Stimulated activated CD8-positive, alpha-beta memory T cell treated with anti-CD3 and anti-CD28 coated beads, Interleukin-4, amount 100 ng/mL, for 4 hours (primary cell): ENCODE measurements at regions not wholly inside any gene's neighbourhood (a gene's known extent, or its start where the extent isn't known, plus 50 kb on each side); places are given as distances from the start of the nearest gene placed in this dataset.

ENCODE experiments used
- DNase-seq, 2 donors: peaks; one replicate each; pipeline ENCODE4 v3.0.0-alpha.2; 2020; ENCODE audit warnings: low read depth in 2 of 2, low spot score in 1 of 2

- DNase-seq, result no peak
Measured at GRCh38 chr3:7897655-7898054, 604.0 kb upstream of the LMCD1 start.

DNA sequence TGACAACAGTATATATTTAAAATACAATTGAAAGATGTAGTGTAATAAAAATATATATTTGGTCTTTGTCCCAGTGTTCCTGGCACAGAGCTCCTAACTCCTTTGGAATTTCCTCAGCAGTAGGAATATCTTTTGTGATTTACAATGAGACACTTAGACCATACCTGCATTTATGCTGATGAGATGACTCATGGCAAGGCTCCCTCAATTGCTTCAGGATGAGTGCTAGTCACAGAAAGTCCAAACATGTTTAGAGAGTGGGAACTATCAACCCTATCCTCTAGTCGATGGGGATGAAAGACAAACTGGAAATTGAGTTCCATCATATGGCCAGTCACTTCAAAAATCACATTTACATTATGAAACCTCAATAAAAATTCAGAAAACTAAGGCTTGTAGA lies 588.3 kb upstream of the LMCD1 start:
- DNase-seq, result no peak

GRCh38 chr3:7915356-7915755 lies 586.3 kb upstream of the LMCD1 start:
- DNase-seq, result no peak

GRCh38 chr3:7917443-7918151 lies 584.0 kb upstream of the LMCD1 start:
- no peak for DNase-seq

- no peak for DNase-seq
Measured at GRCh38 chr3:7920211-7920610, 581.4 kb upstream of the LMCD1 start.

- DNase-seq, result no peak
Measured at GRCh38 chr3:7924228-7924627, 577.4 kb upstream of the LMCD1 start.

GRCh38 chr3:7927015-7927414 lies 574.6 kb upstream of the LMCD1 start:
- no peak for DNase-seq

DNA sequence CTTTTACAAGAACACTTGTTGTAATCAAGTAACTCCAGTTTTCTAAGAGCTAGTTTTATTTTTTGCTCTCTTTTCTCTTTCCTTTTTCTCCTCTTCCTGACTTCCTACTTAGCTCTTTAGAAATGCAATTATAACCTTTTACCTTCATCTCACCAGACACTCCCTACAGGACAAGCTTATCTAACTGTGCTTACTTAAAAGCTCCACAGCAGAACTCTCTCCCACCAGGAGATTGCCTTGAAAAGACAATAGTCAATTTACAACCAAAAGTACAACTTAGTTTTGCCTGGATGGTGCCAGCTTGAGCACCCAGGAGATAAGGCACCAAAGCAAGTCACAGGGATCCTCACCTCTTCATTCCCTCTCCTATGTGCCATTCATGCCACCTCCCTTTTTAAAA lies 573.8 kb upstream of the LMCD1 start:
- no peak for DNase-seq

DNA sequence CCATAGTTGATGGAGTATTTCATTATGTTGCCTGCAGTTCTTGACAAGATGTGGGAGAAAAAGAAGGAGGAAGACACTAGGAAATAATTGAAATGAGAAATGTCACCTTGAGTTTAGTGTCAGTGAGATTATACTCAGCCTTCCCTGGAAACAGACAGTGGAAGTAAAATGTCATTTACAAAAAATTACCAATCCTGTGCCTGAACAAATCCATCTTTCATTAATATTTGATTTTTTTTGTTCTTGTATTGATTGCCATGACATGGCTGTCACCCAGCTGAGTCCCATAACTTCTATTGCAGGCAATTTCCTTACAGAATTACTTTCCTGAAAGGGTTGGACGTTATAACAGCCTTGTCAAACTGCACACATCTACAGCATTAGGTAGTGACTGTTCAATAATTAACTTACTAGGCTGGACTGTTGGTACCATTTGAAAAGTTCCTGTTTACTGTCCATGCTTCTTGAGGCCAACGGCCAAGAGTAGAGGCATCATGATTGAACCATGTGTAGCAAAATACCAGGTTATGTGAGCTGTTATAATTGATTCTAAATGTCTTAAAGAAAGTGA lies 572.2 kb upstream of the LMCD1 start:
- no peak for DNase-seq

- DNase-seq, result no peak
Measured at GRCh38 chr3:7934362-7934761, 567.3 kb upstream of the LMCD1 start.

DNA sequence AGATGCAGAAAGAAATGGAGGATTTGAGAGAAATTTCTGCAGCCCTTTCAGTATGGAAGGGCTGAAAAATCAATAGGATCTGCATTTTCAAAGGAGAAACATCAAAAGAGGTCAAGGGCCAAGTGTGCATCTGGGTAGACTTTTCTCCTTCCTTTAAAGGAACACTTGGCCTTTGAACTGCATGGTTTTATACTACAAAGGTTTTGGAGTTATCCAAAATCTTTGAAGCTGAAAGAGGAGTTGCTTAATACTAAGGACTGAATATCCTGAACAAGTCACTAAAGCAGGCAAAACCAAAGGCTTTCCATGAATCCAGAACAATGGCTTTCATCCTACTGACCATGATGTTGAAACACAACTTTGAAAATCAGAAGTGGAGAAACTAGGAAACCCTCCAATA lies 553.7 kb upstream of the LMCD1 start:
- DNase-seq, result no peak

GRCh38 chr3:7950890-7951289 lies 550.7 kb upstream of the LMCD1 start:
- no peak for DNase-seq

GRCh38 chr3:7953449-7954014 lies 548.1 kb upstream of the LMCD1 start:
- no peak for DNase-seq

GRCh38 chr3:7957024-7957423 lies 544.6 kb upstream of the LMCD1 start:
- DNase-seq, result no peak

DNA sequence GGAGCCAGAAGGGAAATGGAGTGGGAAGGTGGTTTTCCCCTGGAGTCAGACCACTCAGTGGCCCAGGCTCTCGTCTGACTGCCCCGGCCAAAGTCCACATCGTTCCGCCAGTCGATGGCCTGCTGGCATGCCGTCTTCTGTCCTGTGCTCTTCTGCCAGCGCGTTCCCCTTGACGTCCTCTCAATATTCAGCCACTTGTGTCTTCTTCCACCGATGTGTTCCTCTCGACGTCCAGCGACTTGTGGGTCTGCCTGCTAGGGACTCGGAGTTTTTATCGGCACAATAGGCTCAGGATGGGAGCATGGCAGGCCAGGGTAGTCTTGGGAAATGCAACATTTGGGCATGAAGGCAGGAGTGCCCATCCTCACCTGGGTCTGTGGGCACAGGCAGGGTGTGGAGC lies 542.5 kb upstream of the LMCD1 start:
- no peak for DNase-seq

- no peak for DNase-seq
Measured at GRCh38 chr3:7960601-7961000, 541.0 kb upstream of the LMCD1 start.

DNA sequence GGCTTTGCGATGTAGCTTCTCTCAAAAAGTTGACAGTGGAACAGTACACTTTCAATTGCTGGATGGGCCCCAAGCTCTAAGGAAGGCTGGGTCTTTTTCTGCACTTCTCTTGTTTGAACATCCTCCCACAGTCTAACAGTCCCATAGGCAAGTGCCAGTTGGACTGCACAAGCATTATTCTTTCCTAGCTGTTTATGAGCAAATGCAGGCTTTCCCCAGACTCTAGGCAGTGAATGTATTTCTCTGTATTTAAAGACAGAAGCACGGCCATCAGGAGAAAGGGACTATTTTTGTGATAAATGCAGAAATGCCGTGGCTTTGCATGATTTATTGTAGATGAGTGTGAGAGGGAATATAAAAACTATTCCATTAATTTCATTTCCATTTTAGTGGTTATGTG lies 539.3 kb upstream of the LMCD1 start:
- DNase-seq, result no peak

DNA sequence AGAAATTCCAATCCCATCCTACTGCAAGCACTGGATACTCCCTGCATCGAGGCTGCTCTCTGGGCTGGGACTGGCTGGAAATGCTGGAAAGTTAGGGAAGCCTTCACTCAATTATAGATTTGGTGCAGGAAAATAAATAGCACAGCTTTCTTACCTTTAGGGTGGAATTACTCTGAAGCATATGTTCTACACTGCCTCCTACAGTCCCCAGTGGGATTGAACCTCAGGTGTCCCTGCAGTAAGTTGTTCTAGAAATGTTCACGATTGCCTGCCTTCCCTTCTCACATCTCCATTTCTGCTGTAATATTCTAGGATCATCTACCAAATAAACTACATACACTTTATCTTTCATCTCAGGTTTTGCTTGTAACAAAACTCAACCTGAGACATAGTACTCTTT lies 536.7 kb upstream of the LMCD1 start:
- no peak for DNase-seq

DNA sequence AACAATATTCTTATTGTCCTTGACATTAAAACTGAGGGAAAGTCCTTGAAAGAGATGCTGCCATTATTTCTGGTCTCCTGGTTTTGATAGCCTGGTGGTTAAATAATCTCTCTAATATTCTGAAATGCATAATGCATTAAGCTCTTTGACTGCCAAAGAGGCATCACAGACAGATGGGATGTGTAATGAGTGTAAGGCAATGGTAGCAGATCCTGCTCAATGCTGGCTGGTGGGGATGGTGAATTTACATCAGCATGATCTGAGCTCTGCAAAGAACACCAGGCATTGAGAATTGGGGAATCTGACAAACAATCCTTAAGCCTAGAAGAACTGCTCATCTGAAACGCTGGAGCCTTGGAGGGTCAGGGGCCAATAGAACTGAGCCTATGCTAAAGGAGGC lies 528.6 kb upstream of the LMCD1 start:
- DNase-seq, result no peak

- DNase-seq, result no peak
Measured at GRCh38 chr3:7977245-7978086, 524.2 kb upstream of the LMCD1 start.

- DNase-seq, result no peak
Measured at GRCh38 chr3:7978087-7978422, 523.6 kb upstream of the LMCD1 start.

DNA sequence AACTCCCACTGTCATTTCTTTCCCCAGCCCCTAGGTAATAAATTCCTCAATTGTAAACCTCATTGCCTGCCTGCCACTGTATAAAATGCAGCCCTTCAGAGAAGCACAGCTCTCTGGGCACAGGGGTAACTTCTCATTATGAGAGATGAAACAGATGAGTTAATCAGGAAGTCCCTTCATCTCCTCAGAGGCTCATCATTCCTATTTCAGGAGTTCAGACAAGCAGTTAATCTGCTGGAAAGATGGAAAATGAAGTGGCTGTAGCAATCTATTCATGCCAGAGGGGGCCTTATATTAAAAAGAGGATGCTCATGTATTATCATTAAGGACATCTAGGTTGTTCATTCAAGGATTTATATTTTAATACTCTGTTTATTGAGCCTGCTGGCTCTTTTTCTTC lies 519.5 kb upstream of the LMCD1 start:
- DNase-seq, result no peak
